NCI-H1694 treated with DMSO at 0.1 percent for 48 hours (cell line): ENCODE measurements at regions not wholly inside any gene's neighbourhood (a gene's known extent, or its start where the extent isn't known, plus 50 kb on each side); places are given as distances from the start of the nearest gene placed in this dataset.

Experiments
- DNase-seq: peaks from one replicate; lab custom pipeline; 2025; lab: John Stamatoyannopoulos, UW

GRCh38 chr4:45646885-45647590 is 476.8 kb downstream of the GABRG1 start:
- DNase-seq, result no peak

GRCh38 chr4:45640281-45640680 is 483.6 kb downstream of the GABRG1 start:
- DNase-seq, result no peak

- no peak for DNase-seq
Measured at GRCh38 chr4:45638641-45639040, 485.2 kb downstream of the GABRG1 start.

- DNase-seq, result no peak
Measured at GRCh38 chr4:45636175-45636574, 487.7 kb downstream of the GABRG1 start.

GRCh38 chr4:45629717-45630116 is 494.1 kb downstream of the GABRG1 start:
- no peak for DNase-seq

- no peak for DNase-seq
Measured at GRCh38 chr4:45621971-45622370, 501.9 kb downstream of the GABRG1 start.

GRCh38 chr4:45620808-45621207 is 503.0 kb downstream of the GABRG1 start:
- no peak for DNase-seq

- no peak for DNase-seq
Measured at GRCh38 chr4:45596379-45597101, 527.3 kb downstream of the GABRG1 start.

- DNase-seq, result peak; percentile 8
Measured at GRCh38 chr4:45580334-45580733, 543.5 kb downstream of the GABRG1 start.

GRCh38 chr4:45578874-45579273 is 545.0 kb downstream of the GABRG1 start:
- no peak for DNase-seq

GRCh38 chr4:45576275-45576674 is 547.6 kb downstream of the GABRG1 start:
- no peak for DNase-seq

GRCh38 chr4:45569619-45570018 is 554.2 kb downstream of the GABRG1 start:
- no peak for DNase-seq

GRCh38 chr4:45568694-45569093 is 555.2 kb downstream of the GABRG1 start:
- no peak for DNase-seq

GRCh38 chr4:45566896-45567603 is 556.8 kb downstream of the GABRG1 start:
- DNase-seq, result no peak

GRCh38 chr4:45554423-45554822 is 569.4 kb downstream of the GABRG1 start:
- no peak for DNase-seq

- DNase-seq, result no peak
Measured at GRCh38 chr4:45550766-45551366, 573.0 kb downstream of the GABRG1 start.

GRCh38 chr4:45539142-45539814 is 584.6 kb downstream of the GABRG1 start:
- no peak for DNase-seq

- no peak for DNase-seq
Measured at GRCh38 chr4:45530498-45530897, 593.4 kb downstream of the GABRG1 start.

- DNase-seq, result no peak
Measured at GRCh38 chr4:45527160-45527559, 596.7 kb downstream of the GABRG1 start.

- DNase-seq, result no peak
Measured at GRCh38 chr4:45518832-45519231, 605.0 kb downstream of the GABRG1 start.

- DNase-seq, result no peak
Measured at GRCh38 chr4:45502471-45502870, 621.4 kb downstream of the GABRG1 start.

- no peak for DNase-seq
Measured at GRCh38 chr4:45484740-45485139, 639.1 kb downstream of the GABRG1 start.
